ENCODE measurements at regions not wholly inside any gene's neighbourhood (a gene's known extent, or its start where the extent isn't known, plus 50 kb on each side); places are given as distances from the start of the nearest gene placed in this dataset.
"Not testable (repeated sequence)": the region's sequence is repeated elsewhere in the genome, so short reads cannot be mapped to it uniquely, and the experiment has no call there.

- TF ChIP-seq CTCF (conservative IDR thresholded peaks at IDR 0.05) = no peak
- H3K27ac ChIP-seq = peak overlapping the region; percentile 96
These were observed 468.0 kb upstream of the GRIN3A start for GRCh38 chr9:102206432-102206831.

- TF ChIP-seq CTCF (conservative IDR thresholded peaks at IDR 0.05) = no peak
- peak overlapping the region; percentile 96 for H3K27ac ChIP-seq
These were observed 466.8 kb upstream of the GRIN3A start for GRCh38 chr9:102205251-102205650.

GRCh38 chr9:102202126-102202525, 463.7 kb upstream of the GRIN3A start:
- no peak for TF ChIP-seq CTCF (conservative IDR thresholded peaks at IDR 0.05)
- peak overlapping the region; percentile 96 for H3K27ac ChIP-seq

GRCh38 chr9:102185962-102186361, 447.5 kb upstream of the GRIN3A start:
- TF ChIP-seq CTCF (conservative IDR thresholded peaks at IDR 0.05) = peak; percentile 22; the same call in 1 of the 2 replicates
- H3K27ac ChIP-seq = peak overlapping the region; percentile 82

GRCh38 chr9:102185371-102185770, 446.9 kb upstream of the GRIN3A start:
- no peak for TF ChIP-seq CTCF (conservative IDR thresholded peaks at IDR 0.05)
- peak overlapping the region; percentile 82 for H3K27ac ChIP-seq

- H3K27ac ChIP-seq = no peak overlapping the region
- no peak for TF ChIP-seq CTCF (conservative IDR thresholded peaks at IDR 0.05)
These were observed 440.4 kb upstream of the GRIN3A start for GRCh38 chr9:102178811-102179210.

- H3K27ac ChIP-seq = not testable (repeated sequence)
These were observed 435.8 kb upstream of the GRIN3A start for GRCh38 chr9:102174202-102174601.

- H3K27ac ChIP-seq = peak overlapping the region; percentile 28; the same call in 1 of the 2 replicates
- TF ChIP-seq CTCF (conservative IDR thresholded peaks at IDR 0.05) = no peak
These were observed 425.8 kb upstream of the GRIN3A start for GRCh38 chr9:102164247-102164646.

GRCh38 chr9:102153081-102153480, 414.6 kb upstream of the GRIN3A start:
- not testable (repeated sequence) for H3K27ac ChIP-seq
